ENCODE measurements at regions not wholly inside any gene's neighbourhood (a gene's known extent, or its start where the extent isn't known, plus 50 kb on each side); places are given as distances from the start of the nearest gene placed in this dataset.
A peak's percentile ranks its signal among the peaks of the same experiment; 100 is the strongest.

DNA sequence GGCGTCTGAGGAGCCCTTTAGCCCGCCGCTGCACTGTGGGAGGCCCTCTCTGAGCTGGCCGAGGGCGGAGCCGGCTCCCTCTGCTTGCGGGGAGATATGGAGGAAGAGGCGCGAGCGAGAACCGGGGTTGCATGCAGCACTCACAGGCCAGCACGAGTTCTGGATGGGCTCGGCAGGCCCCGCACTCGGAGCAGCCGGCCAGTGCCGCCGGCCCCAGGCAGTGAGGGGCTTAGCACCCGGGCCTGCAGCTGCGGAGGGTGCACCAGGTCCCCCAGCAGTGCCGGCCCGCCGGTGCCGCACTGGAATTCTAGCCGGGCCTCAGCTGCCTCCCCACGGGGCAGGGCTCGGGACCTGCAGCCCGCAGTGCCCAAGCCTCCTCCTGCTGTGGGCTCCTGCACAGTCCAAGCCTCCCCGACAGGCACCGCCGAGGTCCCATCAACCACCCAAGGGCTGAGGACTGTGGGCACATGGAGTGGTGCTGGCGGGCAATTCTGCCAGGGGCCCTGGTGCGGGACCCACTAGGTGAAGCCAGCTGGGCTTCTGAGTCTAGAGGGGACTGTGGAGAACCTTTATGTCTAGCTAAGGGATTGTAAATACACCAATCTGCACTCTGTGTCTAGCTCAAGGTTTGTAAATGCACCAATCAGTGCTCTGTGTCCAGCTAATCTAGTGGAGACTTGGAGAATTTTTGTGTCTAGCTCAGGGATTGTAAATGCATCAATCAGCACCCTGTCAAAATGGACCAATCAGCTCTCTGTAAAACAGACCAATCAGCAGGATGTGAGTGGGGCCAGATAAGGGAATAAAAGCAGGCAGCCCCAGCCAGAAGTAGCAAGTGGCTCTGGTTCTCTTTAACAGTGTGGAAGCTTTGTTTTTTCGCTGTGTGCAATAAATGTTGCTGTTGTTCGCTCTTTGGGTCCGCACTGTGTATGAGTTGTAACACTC is 329.7 kb upstream of the JARID2 start:
- no peaks in the 10 kb centered on the region for H3K36me3 ChIP-seq (ENCODE audit: control insufficient read depth, insufficient read depth, low read length)
- H3K9ac ChIP-seq (ENCODE audit: low read depth, low read length), result no peak overlapping the region
- H3K4me1 ChIP-seq (ENCODE audit: control insufficient read depth, insufficient read depth, low read length), result no peaks in the 10 kb centered on the region
- H3K9me3 ChIP-seq (ENCODE audit: control insufficient read depth, insufficient read depth, low read length), result no peaks in the 10 kb centered on the region
- no peak overlapping the region for H3K4me3 ChIP-seq (ENCODE audit: low read depth, low read length)
- no peaks in the 10 kb centered on the region for H3K27me3 ChIP-seq (ENCODE audit: control insufficient read depth, insufficient read depth, low read length)

DNA sequence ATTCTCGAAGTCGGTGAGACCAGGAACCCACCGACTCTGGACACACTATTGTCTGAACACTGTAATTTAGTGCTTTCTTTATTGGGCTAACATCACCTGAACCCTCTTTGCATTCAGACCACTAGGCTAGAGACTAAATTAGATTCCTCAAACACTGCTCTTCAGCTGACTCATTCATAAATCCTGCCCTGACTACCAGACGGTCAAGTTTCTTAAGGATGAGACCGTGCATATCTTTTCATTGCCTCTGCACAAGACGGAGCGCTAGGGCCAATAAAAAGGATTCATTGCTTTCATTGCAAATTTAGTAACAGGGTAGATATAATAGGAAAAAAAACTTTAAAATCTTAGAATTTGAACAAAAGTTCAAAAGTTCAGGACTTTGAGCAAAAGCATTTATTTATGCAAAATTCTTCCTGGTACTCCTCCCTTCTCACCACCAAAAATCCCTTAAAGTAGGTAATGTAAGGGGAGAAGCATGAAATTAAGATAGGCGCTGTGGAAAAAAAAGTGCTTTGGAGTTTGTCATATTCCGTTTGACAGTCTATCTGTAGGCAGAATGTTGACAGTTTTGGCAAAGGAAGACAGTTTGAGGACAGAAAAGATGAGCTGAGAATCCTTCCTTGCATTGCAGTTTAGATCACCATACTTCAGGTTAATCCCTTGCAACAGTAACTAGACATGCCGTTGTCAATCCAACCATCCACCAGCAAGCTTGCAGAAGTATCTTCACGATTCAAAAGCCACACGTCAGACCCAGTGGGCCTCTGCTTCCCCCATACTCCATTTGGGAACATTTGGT is 328.6 kb upstream of the JARID2 start:
- Histone ChIP-seq H3K4me3 (ENCODE audit: low read depth, low read length) (no peak overlapping the region), H3K9ac (ENCODE audit: low read depth, low read length) (peak overlapping the region; percentile 13), H3K9me3 (ENCODE audit: control insufficient read depth, insufficient read depth, low read length) (no peaks in the 10 kb centered on the region), H3K27me3 (ENCODE audit: control insufficient read depth, insufficient read depth, low read length) (no peaks in the 10 kb centered on the region), H3K36me3 (ENCODE audit: control insufficient read depth, insufficient read depth, low read length) (no peaks in the 10 kb centered on the region), H3K4me1 (ENCODE audit: control insufficient read depth, insufficient read depth, low read length) (no peaks in the 10 kb centered on the region)

DNA sequence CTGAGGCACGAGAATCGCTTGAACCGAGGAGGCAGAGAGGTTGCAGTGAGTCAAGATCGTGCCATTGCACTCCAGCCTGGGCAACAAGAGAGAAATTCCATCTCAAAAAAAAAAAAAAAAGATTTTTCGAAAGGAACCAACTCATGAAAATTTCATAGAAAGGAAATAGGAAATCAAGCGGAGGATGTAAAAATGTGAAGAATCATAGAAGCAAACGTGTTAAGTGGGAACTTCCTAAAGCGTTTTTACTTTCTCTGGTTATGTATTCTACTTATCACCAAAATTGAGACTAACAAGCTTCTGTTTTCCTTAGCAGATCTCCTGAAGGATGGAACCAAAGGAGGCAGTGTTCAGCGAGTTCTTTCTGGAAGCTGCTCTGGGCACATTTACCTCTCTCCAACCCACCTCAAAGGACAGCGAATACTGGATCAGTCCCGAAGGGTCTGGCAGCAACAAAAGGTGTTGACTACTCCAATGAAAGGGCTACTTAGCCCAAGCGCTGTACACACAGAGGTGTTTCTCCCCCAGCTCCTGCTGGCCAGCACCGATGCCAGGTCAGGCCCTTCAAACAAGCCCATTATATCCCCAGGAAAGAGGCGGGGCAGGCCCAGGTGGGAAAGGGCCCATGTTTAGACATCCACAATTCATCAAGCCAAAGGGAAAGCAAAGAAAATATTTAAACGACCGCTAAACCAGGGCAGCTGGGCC is 327.5 kb upstream of the JARID2 start:
- no peak overlapping the region for H3K9ac ChIP-seq (ENCODE audit: low read depth, low read length)
- no peak overlapping the region for H3K4me3 ChIP-seq (ENCODE audit: low read depth, low read length)
- H3K4me1 ChIP-seq (ENCODE audit: control insufficient read depth, insufficient read depth, low read length), result peaks cover 3% of the 10 kb centered on the region
- H3K36me3 ChIP-seq (ENCODE audit: control insufficient read depth, insufficient read depth, low read length), result no peaks in the 10 kb centered on the region
- no peaks in the 10 kb centered on the region for H3K9me3 ChIP-seq (ENCODE audit: control insufficient read depth, insufficient read depth, low read length)
- no peaks in the 10 kb centered on the region for H3K27me3 ChIP-seq (ENCODE audit: control insufficient read depth, insufficient read depth, low read length)

DNA sequence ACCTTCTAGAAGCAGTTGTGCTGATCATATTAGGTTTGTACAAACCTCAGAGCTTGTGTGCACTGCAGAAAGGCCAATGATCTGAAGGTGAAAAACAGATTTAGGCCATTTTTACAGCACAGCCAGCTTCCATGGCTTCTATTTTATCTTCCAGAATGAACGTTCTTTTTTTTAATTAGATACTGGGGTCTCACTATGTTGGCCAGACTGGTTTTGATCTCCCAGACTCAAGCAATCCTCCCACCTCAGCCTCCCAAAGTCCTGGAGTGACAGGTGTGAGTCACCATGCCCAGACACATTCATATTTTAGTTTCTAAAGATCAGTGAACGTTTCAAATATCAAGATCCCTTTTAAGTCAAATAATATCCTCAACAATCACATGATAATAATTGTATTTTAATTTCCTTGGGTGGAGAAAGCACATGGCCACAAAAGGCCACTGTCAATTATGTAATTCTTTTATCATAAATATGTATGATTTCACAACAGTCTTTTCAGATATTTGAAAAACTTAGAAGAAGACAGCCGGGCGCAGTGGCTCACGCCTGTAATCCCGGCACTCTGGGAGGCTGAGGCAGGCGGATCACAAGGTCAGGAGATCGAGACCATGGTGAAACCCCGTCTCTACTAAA is 326.7 kb upstream of the JARID2 start:
- no peaks in the 10 kb centered on the region for H3K9me3 ChIP-seq (ENCODE audit: control insufficient read depth, insufficient read depth, low read length)
- H3K27me3 ChIP-seq (ENCODE audit: control insufficient read depth, insufficient read depth, low read length), result no peaks in the 10 kb centered on the region
- H3K4me1 ChIP-seq (ENCODE audit: control insufficient read depth, insufficient read depth, low read length), result peaks cover 8% of the 10 kb centered on the region
- no peak overlapping the region for H3K9ac ChIP-seq (ENCODE audit: low read depth, low read length)
- no peak overlapping the region for H3K4me3 ChIP-seq (ENCODE audit: low read depth, low read length)
- H3K36me3 ChIP-seq (ENCODE audit: control insufficient read depth, insufficient read depth, low read length), result no peaks in the 10 kb centered on the region

DNA sequence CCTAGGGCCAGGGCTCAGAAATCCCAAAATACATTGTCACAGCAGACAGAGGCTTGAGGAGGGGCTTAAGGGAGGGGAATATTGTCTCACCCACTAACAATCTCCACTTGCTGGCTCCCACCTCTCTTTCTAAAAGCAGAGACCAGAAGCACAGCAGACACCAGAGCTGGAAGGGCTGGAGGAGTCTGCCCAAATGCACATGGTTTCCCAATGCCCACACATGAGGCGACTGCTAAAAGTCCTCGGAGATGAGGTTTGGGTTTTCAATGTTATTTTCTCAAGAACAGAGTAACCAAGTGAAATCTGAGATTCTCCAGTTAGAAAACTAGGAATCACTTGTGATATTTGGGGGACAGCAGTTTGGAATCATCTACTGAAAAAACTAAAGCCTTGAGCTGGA is 325.6 kb upstream of the JARID2 start:
- Histone ChIP-seq H3K4me3 (ENCODE audit: low read depth, low read length) (no peak overlapping the region), H3K9me3 (ENCODE audit: control insufficient read depth, insufficient read depth, low read length) (no peaks in the 10 kb centered on the region), H3K4me1 (ENCODE audit: control insufficient read depth, insufficient read depth, low read length) (peaks cover 17% of the 10 kb centered on the region), H3K36me3 (ENCODE audit: control insufficient read depth, insufficient read depth, low read length) (no peaks in the 10 kb centered on the region), H3K9ac (ENCODE audit: low read depth, low read length) (no peak overlapping the region), H3K27me3 (ENCODE audit: control insufficient read depth, insufficient read depth, low read length) (no peaks in the 10 kb centered on the region)

DNA sequence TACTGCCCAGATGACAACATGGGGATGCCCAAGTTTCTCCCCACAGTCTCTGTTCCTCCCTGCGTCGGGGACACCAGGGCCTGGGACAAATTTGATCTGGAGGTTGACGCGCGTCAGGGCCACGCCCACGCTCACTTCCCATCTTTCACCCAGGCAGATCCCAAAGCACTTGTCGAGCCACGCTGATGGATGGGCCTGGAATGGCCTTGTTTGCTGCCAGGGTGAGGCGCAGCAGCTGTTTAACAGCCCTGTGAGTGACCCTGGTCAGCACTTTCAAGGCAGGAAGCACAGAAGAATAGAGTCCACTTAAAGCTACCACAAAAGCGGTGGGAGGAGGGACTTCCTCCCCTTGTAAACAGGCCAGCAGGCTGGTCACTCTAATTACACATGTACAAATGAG is 324.7 kb upstream of the JARID2 start:
- no peaks in the 10 kb centered on the region for H3K36me3 ChIP-seq (ENCODE audit: control insufficient read depth, insufficient read depth, low read length)
- H3K27me3 ChIP-seq (ENCODE audit: control insufficient read depth, insufficient read depth, low read length), result no peaks in the 10 kb centered on the region
- H3K9me3 ChIP-seq (ENCODE audit: control insufficient read depth, insufficient read depth, low read length), result no peaks in the 10 kb centered on the region
- no peak overlapping the region for H3K4me3 ChIP-seq (ENCODE audit: low read depth, low read length)
- H3K4me1 ChIP-seq (ENCODE audit: control insufficient read depth, insufficient read depth, low read length), result peaks cover 17% of the 10 kb centered on the region
- no peak overlapping the region for H3K9ac ChIP-seq (ENCODE audit: low read depth, low read length)

DNA sequence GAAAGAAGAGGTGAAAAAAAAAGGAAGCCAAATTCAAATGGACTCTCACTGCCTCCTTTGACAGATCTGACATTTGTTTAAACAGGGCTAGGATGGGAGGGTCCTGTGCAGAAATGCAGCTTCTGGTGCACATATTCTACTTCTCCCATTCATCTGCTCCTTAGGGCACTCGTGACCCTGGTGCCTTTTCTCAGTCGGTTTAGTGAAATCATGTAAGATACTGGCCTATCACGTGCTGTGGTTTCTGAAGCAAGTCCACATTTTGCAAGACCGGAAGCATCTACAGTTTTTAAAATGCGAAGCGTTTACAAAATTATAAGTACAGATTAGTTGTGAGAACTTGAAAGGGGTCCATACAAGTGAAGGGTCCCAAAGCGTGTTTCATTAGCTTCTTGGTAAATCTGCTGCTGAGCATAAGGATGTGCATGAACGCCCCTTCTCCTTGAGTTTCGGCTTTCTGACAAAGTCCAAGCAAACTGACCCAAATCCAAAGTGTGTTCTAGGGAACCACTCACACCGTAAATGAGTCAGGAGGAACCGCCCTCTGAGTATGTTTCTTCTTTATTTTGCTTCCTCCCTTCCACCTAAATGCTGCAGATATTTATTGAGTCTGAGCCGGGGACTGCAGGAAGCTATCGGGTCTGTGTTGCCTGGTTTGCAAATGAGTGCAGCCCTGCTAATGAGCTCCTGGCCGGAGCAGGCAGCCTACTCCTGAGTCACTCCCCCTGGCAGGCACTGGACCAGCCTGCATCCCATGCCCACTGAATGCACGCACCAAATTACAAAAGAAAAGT is 323.8 kb upstream of the JARID2 start:
- Histone ChIP-seq H3K9ac (ENCODE audit: low read depth, low read length) (no peak overlapping the region), H3K4me1 (ENCODE audit: control insufficient read depth, insufficient read depth, low read length) (peaks cover 17% of the 10 kb centered on the region)

DNA sequence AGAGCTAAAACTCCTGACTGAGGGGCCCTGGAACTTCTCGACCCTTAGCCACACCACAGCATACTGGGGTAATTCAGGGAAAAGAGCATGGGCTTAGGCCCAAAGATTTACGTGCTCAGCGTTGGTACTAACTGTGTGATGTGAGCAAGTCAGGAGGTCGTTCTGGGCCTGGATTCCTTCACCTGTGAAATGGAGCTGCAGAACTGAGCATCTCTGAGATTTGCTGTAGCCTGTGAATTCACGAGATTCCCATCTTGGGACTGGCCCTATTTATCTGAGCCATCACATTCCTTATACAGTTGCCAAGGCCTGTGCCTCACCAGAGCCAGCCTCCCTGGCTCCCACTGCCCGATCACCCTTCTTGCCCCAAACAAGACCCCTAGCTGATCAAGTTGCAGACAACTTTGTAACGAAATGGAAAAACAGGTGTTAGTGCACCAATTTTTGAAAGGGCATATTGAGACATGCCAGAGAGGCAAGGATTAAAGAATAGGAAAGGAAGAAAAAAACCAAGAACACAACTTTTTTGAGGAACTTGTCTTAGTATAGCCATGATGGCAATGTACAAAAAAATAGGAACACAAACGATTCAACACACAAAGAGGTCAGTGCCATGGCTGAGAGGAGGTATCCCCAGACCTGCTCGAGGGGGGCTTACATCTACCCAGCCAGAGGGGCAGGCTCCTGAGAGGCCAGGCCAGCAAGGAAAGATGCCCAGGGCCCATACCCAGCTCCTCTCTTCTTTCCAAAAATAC is 323.0 kb upstream of the JARID2 start:
- Histone ChIP-seq H3K36me3 (ENCODE audit: control insufficient read depth, insufficient read depth, low read length) (no peaks in the 10 kb centered on the region), H3K4me3 (ENCODE audit: low read depth, low read length) (no peak overlapping the region), H3K4me1 (ENCODE audit: control insufficient read depth, insufficient read depth, low read length) (peaks cover 17% of the 10 kb centered on the region), H3K9me3 (ENCODE audit: control insufficient read depth, insufficient read depth, low read length) (no peaks in the 10 kb centered on the region), H3K27me3 (ENCODE audit: control insufficient read depth, insufficient read depth, low read length) (no peaks in the 10 kb centered on the region), H3K9ac (ENCODE audit: low read depth, low read length) (no peak overlapping the region)

More for the DNA sequence above, 323.8 kb upstream of the JARID2 start:
- Histone ChIP-seq H3K4me3 (ENCODE audit: low read depth, low read length) (no peak overlapping the region), H3K9me3 (ENCODE audit: control insufficient read depth, insufficient read depth, low read length) (no peaks in the 10 kb centered on the region), H3K27me3 (ENCODE audit: control insufficient read depth, insufficient read depth, low read length) (no peaks in the 10 kb centered on the region), H3K36me3 (ENCODE audit: control insufficient read depth, insufficient read depth, low read length) (no peaks in the 10 kb centered on the region)

DNA sequence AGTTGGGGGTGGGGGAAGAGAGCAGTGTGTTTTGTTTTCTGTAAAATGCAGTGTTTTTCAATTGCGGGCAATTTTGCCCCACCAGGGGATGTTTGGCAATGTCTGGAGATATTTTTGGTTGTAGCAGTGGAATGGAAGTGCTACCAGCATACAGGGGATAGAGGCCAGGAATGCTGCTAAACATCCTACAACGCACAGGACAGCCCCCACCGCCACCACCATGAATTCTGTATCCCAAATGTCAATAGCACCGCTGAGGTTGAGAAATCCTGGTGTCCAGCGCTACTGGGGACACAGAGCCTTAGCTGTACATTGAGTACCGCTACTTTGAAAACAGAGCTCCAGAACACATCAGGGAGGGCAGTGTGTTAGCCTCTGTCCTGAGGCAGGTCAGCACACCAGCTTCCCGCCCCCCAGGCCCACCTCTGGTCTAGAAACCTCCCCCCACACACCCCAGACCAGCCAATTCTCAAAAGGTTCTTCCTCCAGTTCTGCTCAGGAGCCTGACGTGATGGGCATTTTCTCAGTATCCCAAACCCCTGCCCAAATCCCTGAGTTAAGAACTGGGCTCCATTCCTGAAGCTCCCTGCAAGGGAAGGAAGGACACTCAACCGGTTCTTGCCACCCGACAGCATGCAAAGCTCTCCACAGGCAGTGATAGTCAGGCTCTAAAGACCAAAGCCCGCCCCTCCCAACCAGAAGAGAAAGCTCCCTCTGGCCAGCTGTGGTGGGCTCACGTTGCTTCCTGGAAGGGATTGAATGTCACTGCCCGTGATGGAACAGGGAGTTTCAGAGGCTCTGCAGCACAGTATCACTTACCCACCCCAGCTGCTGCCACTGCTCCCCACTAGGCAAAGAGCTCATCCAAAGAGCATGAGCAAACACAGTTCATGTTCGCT is 321.5 kb upstream of the JARID2 start:
- Histone ChIP-seq H3K9ac (ENCODE audit: low read depth, low read length) (peak overlapping the region; percentile 54), H3K36me3 (ENCODE audit: control insufficient read depth, insufficient read depth, low read length) (no peaks in the 10 kb centered on the region), H3K4me1 (ENCODE audit: control insufficient read depth, insufficient read depth, low read length) (peaks cover 17% of the 10 kb centered on the region), H3K27me3 (ENCODE audit: control insufficient read depth, insufficient read depth, low read length) (no peaks in the 10 kb centered on the region), H3K4me3 (ENCODE audit: low read depth, low read length) (no peak overlapping the region), H3K9me3 (ENCODE audit: control insufficient read depth, insufficient read depth, low read length) (no peaks in the 10 kb centered on the region)
